GM10266 (cell line): ENCODE measurements at regions not wholly inside any gene's neighbourhood (a gene's known extent, or its start where the extent isn't known, plus 50 kb on each side); places are given as distances from the start of the nearest gene placed in this dataset.

Experiments used
- DNase-seq: peaks from one replicate; pipeline ENCODE4 v3.0.0; 2012; ENCODE audit errors: extremely low spot score
- CTCF ChIP-seq: IDR thresholded peaks from 2 replicates; pipeline ENCODE4 v1.5.1; 2012; ENCODE audit warnings: mild to moderate bottlenecking, low read depth; ENCODE audit not compliant: control insufficient read depth, insufficient read depth; ENCODE audit errors: missing control alignments

GRCh38 chr3:25895031-25895430, 105.1 kb downstream of the OXSM start:
- TF ChIP-seq CTCF: no peak
- no peak for DNase-seq

- no peak for TF ChIP-seq CTCF
These were observed 105.6 kb downstream of the OXSM start for GRCh38 chr3:25895443-25895842.

GRCh38 chr3:25897019-25897418, 107.1 kb downstream of the OXSM start:
- peak; percentile 35 for DNase-seq
- peak; percentile 72 for TF ChIP-seq CTCF

More at GRCh38 chr3:25895443-25895842, 105.6 kb downstream of the OXSM start:
- no peak for DNase-seq

GRCh38 chr3:25899352-25900101, 109.6 kb downstream of the OXSM start:
- no peak for DNase-seq
- TF ChIP-seq CTCF: no peak

GRCh38 chr3:25900161-25900560, 110.3 kb downstream of the OXSM start:
- no peak for TF ChIP-seq CTCF

GRCh38 chr3:25901796-25902195, 111.9 kb downstream of the OXSM start:
- TF ChIP-seq CTCF: no peak
- DNase-seq: no peak

More at GRCh38 chr3:25900161-25900560, 110.3 kb downstream of the OXSM start:
- no peak for DNase-seq

- no peak for DNase-seq
- TF ChIP-seq CTCF: no peak
These were observed 112.7 kb downstream of the OXSM start for GRCh38 chr3:25902586-25902985.
